GM19023 (cell line): ENCODE measurements at regions not wholly inside any gene's neighbourhood (a gene's known extent, or its start where the extent isn't known, plus 50 kb on each side); places are given as distances from the start of the nearest gene placed in this dataset.

Source experiments
- ATAC-seq: cut with Tn5 transposase; IDR thresholded peaks from one replicate; pipeline ENCODE4 v1.9.1; 2021; ENCODE audit warnings: mild to moderate bottlenecking, moderate library complexity; ENCODE audit not compliant: unreplicated experiment

DNA sequence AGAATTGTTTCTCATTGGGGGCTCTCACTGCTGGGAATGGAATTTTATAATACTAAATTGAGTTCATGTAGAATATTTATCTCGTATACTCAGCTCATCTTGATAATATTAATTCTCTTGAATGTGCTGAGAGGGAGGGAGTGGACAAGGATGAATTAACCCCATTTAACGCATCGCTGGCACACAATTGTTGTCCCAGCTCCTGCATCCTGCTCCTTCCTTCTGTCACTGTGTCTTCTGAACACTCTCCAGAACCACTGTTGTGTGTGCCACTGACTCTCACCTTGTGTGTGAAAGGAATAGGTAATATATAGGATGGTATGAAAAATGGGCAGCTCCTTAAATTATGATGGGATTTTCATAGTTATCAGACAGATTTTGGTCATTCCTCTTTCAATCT is 267.3 kb downstream of the MTRR start:
- no peak for ATAC-seq

DNA sequence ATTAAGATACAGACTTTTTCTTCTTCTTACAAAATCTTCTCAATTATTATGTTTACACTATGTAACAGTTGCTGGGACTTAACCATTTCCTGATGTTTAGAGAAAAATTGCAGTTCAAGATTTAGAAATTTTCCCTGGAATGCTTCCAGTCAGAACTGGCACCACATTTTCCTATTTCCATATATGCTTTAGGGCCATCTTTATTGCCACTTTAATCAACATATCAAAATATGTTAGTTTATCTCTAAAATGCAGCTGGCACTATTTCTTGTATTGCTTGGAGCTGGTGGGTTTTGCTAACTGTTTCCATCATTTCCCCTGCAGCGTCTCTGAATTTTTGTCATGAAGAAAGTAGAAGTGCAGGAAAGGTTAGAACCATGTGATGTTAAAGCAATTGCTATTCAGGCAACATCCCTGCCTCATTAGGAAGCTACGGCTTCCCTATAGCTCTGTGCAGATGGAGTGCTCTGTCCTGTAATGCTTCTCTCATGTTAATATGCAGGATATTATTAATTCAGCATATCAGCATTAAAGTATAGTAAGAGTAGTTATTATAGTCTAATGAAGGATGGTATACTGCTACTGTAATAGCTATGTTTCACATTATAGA is 269.1 kb downstream of the MTRR start:
- no peak for ATAC-seq

DNA sequence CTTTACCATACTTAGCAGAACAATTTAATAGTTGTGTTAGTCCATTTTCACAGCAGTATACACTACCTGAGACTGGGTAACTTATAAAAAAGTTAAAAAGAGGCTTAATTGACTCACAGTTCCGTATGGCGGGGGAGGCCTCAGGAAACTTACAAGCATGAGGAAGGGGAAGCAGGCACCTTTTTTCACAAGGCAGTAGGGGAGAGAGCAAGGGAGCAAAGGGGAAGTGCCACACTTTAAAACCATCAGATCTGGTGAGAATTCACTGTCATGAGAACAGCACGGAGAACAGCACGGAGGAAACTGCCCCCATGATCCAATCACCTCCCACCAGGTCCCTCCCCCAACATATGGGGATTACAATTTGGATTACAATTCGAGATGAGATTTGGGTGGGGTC is 269.9 kb downstream of the MTRR start:
- no peak for ATAC-seq

DNA sequence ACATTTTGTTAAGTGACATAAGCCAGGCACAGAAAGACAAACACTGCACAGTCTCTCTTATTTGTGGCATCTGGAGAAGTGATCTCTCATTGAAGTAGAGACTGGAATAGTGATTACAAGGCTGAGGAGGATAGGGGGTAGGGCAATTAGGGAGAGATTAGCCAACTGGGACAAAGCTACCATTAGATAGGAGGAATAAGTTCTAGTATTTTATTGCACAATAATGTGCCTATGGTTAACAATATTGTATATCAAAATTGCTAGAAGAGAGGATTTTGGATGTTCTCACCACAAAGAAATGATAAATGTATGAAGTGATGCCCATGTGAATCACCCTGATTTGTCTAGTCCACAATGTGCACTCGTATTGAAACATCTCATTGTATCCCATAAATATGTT is 281.8 kb downstream of the MTRR start:
- no peak for ATAC-seq

DNA sequence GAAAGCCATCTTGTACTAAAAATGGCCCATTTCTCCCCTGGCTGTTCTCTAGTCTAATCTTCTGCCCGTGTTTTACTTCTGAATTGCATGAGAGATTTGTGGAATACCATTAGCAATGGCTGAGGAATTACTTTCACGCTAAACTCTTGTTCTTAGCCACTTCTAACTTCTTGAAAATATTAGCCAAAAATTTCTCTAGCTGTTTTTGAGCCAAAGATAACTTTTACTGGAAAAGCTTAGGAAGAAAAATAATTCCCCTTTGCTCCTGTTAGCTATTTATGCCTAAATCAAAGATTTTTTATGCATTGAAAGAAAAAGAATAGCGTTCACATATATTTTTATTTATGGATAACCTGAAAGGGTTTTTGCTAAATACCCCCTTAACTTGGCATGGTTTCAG is 287.8 kb downstream of the MTRR start:
- ATAC-seq: no peak

DNA sequence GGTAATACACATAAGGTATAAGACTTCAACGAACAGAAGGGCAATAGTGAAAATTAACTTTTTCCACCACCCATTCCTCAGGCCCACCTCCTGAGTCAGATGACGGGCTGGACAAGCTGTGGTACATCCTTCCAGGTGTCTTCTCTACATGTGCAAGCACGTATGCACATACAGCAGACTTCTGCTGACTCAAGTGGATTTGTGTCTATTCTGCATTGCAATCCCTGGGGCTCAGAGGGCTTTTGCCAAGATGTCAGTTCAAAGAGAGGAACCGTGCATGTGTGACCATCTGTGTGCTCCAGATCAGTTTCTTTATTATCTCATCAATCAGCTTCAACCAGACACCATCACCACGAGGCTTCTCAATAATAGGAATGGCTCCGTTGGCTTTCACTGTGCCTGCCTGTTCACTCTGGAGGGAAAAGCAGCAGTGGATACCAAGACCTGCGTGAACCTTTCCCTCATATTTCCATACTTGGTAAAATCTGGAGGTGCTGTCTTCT is 288.4 kb downstream of the MTRR start:
- ATAC-seq: no peak

DNA sequence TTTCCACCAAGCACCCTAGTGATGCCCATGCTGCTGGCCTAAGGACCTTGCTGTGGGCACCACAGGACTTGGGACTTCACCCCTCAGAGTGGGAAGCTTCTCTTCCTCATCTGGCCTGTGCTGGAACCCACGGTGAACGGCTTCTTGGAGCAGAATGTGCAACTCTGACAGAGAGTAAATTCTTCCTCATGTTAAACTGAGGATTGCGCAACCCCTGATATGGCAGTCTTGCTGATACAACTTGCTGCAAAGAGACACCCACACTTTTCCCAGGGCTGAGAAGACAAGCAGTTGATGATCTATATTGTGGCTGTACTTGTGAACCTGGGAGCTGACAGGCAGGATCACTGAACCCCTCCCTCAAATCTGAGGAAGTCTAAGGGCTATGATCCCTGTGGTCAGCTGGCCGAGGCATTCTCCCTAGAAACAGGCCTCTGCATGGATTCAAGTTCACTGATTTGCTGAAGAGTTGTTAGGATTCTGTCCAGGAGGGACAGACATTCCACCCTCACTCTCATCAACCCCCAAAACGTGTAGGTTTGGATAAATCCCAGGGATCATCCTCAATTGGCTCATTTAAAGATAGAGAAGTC is 307.2 kb downstream of the MTRR start:
- ATAC-seq: no peak

DNA sequence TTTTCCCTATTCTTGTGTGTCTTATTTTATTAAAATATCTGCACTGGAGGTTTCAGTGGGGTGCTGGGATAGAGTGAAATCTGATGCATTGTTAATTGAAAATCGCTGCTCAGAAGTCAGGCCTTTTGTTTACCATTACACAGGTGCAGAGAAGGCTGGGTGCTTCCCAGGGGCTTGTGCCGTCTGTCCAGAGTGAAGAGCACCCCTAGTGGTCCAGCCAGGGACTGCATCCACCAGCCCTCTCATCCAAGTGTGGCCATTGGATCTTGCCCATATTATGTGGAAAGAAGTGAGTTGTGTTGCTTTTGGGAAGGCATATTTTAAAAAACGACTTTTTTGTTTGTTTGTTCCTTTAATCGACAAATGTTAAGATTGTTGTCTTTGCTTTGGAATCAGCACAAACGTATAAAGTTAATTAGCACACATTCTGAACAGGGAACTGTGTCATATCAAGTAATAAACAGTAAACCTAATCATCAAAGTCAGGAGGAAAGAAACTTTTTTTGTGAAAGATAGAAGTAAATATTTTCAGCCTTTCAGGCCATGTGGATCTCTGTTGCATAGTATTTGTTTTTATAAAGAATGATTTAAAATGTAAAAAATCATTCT is 315.6 kb downstream of the MTRR start:
- ATAC-seq: peak; percentile 97

DNA sequence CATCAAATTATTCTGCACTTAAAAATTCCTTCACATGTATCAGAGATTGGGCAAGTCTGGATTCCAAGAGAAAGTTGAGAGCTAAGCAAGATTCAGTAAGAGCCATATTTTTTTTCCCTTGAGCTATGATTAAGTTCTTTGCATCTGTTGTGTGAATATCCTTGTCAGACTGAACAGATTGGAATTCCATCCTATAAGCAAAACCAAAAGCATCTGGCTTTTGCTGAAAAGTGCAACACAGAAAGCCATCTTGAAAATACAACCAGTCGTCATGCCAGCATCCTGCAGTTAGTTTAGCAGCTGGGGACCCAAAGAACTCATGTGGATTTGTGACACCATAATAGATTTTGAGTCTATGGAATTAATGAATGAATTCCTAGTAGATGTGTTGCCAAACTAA is 316.9 kb downstream of the MTRR start:
- ATAC-seq: no peak

DNA sequence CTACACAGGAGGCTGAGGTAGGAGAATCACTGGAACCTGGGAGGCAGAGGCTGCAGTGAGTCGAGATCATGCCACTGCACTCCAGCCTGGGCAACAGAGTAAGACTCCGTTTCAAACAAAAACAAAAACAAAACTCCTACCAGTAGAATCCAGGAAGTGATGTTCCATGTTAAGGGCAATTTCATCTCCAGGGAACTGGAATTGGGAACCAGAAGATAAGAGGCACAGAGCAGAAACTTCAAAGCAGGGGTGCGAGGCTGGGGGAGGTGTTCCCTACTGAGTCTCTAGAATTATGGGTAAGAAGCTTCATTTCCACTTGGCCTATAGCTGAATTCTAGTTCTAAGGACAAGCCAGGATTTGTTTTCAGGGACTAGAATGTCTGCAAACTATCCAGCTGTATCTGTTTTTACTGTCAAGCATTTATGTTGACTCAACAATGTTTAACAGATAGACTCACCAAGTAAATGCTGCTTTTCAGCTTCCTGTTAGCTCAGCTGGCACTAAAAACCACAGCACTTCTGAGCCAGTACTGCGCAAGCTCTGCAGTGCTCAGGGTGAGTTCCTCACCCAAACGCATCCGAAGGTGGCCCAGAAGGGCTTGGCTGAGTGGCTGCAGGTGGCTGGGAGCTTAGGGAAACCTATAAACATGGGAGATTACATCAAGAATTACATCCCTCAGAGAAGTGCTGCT is 320.1 kb downstream of the MTRR start:
- ATAC-seq: no peak

DNA sequence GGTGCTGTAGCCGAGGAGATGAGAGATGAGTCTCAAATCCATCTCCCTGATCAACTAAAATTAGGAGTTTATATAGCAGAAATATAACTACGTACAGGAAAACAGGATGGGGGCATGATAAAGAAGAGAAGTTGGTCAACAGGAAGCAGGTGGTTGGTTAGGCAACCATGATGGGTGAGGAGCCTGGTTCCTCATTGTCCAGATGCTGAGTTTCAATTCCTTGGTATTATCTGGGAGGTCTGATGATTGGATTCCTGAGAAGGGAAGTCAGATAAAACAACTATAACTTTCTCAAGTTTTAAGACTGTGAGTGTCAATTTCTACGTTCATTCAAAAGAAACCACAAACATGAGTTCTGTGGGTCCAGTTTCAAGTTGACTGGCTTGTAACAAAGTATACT is 323.9 kb downstream of the MTRR start:
- ATAC-seq: no peak

DNA sequence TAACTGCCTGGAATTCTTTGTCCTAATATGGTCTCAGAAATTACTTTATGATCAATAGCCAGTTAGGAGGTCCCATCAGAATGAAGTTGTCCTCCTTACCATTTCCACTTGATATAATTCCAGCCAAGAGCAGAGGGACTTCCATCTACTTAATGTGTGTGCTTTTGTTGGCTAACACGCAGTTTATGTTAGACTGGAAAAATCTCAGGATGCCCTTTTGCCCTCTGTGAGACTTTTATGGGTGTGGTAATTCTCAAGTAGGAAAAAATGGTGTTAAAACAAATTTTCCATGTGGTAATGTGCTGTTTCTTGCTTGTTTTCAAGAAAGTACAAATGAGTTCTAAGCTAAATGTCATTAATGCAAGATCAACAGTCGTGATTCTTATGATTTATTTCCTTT is 327.1 kb downstream of the MTRR start:
- ATAC-seq: no peak

DNA sequence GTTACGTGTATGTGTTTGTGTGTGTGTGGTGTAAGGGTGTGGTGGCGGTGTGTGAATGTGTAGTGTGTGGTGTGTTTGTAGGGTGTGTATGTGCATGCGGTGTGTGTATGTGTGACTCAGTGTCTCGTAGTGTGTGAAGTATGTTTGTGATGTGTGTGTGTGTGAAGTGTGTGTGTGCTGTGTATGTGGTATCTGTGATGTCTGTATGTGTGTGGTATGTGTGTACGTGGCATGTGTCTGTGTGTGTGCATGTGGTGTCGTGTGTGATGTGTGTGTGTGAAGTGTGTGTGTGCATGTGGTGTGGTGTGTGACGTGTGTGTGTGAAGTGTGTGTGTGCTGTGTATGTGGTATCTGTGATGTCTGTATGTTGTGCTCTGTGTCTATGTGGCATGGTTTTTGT is 339.4 kb downstream of the MTRR start:
- ATAC-seq: no peak

DNA sequence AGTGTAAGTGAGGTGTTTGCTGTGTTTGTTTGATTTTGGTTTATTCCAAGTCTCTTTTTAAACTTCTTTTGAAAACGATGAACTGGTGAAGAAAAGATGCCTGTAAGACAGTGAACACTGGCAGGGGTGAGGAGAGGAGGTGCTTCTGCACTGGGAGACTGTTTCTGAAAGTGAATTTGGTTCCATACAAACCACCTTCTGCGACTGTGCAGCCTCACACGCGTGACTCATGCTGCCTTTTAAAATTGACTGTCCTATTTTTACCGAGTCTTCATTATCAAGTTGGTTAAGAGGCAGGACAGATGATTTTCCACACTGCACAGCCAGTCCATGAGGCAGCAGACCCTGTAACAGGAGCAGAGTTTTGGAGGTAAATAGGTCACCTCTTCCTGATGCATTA is 340.6 kb downstream of the MTRR start:
- no peak for ATAC-seq

DNA sequence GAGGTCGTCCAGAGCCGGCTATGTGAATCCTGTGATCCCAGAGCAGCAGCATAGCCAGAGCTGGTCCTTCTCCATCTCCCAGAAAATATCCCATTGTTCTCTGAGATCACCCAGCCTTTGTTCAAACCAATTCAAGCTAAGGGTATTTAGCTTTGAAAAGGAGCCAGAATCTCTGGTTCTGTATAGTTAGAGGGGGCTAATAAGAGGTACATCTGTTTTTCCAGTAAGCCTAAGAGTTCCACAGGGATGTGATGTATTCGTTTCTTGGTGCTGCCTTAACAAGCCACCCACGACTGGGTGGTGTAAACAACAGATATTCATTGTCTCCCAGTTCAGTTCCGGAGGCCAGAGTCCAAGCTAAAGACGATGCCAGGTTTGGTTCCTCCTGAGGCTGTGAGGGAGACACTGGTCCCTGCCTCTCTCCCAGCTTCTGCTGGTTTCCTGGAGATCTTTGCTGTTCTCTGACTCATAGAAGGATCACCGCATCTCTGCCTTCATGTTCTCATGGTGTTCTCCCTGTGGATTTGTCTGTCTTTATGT is 344.8 kb downstream of the MTRR start:
- no peak for ATAC-seq

DNA sequence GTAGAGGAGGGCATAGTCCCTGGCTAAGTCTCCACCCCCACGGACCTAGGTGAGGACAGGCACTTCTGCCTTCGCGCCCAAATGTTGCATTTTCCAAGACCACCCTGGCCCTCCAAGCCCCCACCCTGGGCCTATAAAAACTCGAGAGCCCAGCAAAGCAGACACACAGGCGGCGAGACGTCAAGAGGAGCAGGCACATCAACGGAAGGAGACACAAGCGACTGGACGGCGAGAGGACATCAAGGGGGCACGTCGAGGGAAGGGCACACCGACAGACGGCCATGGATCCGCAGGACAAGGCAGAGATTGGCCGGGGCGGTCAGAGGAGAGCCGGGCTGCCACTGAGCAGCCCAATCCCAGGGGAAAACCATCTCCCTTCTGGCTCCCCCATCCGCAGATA is 348.0 kb downstream of the MTRR start:
- no peak for ATAC-seq

DNA sequence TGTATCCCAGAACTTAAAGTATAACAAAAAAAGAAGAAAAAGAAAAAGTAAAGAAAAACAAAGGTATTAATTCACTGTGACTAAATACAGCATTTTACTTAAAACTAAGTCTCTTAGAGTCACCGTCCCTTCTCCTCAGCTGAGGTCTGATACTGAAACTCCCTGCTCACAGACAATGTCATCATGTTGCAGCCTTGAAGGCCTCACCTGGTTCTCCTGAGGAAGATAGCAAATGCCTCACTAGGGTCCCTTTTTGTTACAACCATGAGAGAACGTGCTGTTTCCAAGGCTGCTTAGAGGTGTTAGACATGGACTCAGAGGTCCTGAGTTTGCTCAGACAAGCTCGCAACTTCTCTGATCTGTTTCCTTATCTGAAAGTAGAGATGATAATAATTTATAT is 357.2 kb downstream of the MTRR start:
- no peak for ATAC-seq

DNA sequence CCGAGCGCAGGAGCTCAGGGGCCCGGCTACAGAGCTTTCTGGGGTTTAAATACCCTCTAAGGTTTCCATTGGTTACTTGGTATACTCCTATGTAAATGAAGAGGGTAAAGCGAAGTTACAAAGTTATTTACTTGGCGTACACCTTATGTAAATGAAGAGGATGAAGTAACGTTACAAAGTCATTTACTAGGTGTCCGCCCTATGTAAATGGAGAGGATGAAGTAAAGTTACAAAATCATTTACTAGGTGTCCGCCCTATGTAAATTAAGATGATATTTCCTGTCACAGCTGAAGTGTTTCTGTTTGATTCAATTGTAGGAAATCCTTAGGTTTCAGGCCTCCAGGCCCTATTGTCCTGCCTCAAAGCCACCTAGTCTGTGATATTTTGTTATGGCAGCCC is 358.2 kb downstream of the MTRR start:
- ATAC-seq: no peak

DNA sequence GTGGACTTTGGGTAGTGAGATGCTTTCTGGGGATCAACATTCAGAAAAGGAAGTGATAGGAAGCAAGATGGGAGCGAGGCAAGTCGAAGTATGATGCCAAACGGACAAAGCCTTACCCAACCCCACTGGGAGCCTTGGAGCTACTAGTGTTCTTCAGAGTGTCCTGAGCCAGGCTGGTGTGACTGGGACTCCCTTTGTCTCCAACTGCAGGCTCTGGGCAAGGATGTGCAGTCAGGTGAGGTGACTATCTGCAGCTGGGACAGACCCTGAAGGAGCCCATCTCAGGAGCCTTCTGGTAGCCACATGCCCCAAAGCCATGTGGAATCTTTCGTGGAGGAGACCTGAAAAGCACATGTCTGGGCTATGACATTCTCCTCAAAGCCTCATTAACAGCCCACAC is 360.6 kb downstream of the MTRR start:
- ATAC-seq: no peak

DNA sequence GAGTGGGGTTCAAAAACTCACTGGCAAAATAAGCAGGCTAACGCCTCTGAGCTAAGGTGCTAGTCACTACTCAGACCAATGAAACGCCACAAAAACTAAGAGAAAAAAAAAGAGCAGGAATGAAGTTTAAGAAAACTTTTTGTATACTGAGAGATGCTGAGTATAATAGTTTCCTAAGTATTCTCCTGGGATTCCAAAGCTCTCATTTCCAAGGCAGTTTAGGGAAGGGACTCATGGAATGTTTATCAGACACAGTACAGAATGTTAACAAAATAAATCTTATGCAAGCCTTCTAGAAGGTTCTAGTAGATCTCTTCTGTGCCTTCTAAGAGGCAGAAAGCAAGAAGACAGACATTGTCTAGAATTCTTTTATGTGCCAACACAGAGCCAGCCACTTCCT is 361.9 kb downstream of the MTRR start:
- no peak for ATAC-seq

DNA sequence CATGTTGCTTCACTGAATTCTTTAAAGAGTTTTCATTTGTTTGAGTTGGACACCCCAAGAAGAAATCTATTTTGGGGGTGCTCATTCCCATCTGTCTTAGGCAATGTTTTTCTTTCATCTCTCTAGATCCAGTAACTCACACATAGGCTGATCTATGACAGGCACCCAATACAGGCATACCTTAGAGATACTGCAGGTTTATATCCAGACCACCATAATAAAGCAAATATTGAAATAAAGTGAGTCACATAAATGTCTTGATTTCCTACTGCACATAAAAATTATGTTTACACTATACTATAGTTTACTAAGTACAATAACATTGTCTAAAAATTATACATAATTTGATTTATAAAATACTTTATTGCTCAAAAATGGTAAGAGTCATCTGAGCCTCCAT is 364.5 kb downstream of the MTRR start:
- ATAC-seq: no peak
